SW480 (cell line): ENCODE measurements at regions not wholly inside any gene's neighbourhood (a gene's known extent, or its start where the extent isn't known, plus 50 kb on each side); places are given as distances from the start of the nearest gene placed in this dataset.
"Not testable (repeated sequence)": the region's sequence is repeated elsewhere in the genome, so short reads cannot be mapped to it uniquely, and the experiment has no call there.

Experiments
- DNase-seq: peaks from one replicate; pipeline ENCODE4 v3.0.0-alpha.2; 2016; ENCODE audit warnings: low spot score

DNA sequence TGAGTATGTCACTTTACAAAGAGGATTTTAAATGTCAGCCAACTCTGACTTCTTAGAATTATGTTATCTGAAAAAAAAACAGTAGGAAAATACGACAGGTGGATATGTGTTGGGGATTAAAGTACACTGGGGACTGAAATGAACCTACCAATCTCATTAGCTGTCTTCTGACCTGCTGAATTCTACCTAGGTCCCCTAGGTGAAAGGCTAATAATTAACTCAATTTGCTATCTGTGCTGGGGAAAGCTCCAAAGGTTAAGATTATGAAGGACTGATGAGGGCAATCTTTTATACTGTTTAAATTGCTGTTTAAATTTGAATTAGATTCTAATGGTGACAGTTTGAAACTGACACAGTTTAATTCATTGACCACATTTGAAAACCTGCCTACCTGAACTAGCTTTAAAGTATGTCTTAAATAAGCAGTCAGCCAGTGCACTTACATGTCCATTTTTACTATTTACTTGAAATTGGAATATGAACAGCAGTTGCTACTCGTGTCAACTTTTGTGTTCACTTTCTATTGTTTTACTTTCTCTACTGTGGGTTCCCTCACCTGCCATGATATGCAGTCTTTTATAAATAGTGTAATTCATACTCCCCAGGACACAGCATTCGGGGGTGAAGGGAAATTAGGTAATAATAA, 977.3 kb downstream of the C4orf33 start:
- no peak for DNase-seq

- no peak for DNase-seq
These were observed 978.1 kb downstream of the C4orf33 start for GRCh38 chr4:130074096-130074495.

DNA sequence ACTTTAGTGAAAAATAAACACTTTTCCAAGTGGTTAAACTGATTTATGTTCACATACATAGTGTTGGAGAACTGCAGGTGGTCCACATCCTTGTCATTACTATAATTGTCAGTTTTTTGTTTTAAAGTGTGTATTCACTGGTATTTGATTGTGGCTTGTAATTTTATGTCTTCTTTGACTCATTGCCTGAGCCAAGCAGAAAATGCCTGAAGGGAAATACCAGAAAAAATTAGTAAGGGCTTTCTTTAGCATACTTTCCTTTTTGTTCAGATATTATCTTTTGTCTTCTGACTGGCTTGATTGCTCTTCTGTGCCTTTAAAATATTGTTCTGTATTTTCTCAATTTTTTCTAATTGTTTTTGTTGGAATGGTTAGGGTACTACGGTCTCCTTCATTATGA, 981.3 kb downstream of the C4orf33 start:
- no peak for DNase-seq

- not testable (repeated sequence) for DNase-seq
These were observed 983.1 kb downstream of the C4orf33 start for GRCh38 chr4:130079027-130079426.

- no peak for DNase-seq
These were observed 985.0 kb downstream of the C4orf33 start for GRCh38 chr4:130080872-130081451.

DNA sequence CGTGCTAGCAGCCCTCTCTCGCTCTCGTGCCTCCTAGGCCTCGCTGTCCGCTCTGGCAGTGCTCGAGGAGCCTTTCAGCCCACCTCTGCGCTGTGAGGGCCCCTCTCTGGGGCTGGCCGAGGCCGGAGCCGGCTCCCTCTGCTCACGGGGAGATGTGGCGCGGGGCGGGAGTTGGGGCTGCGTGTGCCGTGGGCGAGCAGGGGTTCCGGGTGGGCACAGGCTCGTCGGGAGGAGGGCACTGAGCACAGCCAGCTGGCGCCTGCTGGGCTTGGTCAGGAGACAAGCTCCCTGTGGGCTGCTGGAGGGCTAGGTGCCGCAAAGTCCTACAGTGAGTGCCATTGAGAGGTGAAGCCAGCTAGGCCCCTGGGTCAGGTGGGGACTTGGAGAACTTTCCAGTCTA, 994.5 kb downstream of the C4orf33 start:
- DNase-seq: no peak

GRCh38 chr4:130092187-130093015, 996.4 kb downstream of the C4orf33 start:
- DNase-seq: no peak

DNA sequence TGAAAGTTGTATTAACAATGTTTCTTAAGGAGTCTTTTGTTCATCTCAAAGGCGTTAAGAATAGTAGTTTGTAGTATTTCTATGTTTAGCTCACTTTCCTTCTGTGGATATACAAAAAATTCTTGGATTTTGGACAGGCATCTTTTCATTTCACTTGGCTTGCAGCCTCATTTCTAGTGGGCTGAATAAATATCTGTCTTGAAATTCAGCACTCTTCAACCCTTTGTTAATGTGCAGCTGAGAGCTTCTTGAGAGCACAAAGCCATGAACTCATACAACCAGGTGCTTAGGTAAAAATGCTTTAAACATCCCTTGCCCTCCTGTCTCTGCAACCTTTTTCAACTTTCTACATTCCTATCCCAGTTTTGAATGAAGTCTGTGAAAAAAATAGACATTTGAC, 1003.2 kb downstream of the C4orf33 start:
- no peak for DNase-seq

- DNase-seq: no peak
These were observed 1014.2 kb downstream of the C4orf33 start for GRCh38 chr4:130110189-130110588.

DNA sequence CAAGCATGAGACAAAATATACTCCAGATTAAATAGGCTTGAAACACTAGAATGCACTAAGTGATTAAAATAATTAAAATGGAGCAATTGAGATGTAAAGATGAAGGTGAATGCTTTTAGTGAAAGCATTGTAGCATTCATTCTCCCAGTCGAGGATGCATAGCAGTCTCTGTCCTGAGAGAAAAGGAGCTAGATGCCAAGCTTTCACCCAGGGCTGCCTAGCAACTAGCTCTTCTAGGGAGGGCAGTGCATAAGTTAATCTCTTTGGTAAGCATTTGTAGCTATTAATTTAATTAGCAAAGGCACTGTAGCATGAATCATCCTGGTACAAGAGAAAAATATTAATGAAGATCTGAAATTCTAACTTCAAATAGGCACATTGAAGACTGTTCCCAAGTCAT, 1014.8 kb downstream of the C4orf33 start:
- no peak for DNase-seq

- DNase-seq: no peak
These were observed 1028.1 kb downstream of the C4orf33 start for GRCh38 chr4:130124066-130124465.

DNA sequence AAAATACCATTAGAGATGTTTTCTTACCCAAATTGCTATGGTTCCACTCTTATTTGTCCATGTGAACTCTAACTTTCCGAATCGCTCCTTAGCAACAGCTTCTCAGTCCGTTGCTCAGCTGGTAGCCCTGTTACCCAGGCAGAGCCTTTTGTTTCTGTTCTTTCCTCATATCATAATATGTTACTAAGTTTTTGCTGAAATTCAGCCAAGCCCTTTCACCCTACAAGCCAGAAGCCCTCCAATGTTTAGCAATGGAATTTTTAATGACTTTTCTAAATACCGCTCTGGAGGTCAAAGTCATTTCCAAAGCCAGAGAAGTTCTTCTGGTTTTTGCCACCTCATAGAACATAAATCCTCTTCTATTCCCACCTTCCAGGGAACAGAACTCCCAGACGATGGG, 1029.5 kb downstream of the C4orf33 start:
- no peak for DNase-seq

- no peak for DNase-seq
These were observed 1031.3 kb downstream of the C4orf33 start for GRCh38 chr4:130127297-130127696.

GRCh38 chr4:130131536-130131935, 1035.6 kb downstream of the C4orf33 start:
- DNase-seq: no peak

GRCh38 chr4:130141651-130142050, 1045.7 kb downstream of the C4orf33 start:
- no peak for DNase-seq

DNA sequence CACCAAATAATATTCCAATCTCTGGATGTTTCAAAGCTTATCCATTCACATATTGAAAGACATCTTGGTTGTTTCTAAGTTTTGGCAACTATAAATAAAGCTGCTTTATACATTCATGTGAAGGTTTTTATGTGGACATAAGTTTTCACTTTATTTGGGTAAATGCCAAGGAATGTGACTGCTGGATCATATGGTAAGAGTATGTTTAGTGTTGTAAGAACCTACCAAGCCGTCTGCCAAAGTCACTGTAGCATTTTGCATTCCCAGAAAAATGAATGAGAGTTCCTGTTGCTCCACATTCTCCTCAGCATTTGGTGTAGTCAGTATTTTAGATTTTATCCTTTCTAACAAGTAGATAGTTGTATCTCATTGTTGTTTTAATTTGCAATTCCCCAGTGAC, 1047.7 kb downstream of the C4orf33 start:
- DNase-seq: no peak

GRCh38 chr4:130146773-130147172, 1050.8 kb downstream of the C4orf33 start:
- no peak for DNase-seq

DNA sequence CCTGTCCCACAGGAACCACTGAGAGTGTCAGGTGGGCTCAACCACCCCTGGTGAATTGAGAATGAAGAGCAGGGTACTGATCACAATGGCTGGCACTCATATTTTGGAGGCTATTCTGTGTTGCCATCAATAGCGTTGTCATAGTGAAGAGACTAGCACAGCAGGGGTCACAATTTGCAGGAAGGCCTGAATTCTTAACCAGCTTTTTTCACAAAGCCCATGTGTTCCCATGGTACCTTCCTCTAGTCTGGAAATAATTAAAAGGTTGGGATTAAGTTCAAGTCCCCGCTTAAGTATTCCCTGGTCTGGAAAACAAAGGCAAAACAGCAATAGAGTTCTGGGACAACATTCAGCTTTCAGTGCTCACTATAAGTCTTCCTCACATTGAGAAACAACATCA, 1051.7 kb downstream of the C4orf33 start:
- DNase-seq: no peak

GRCh38 chr4:130154901-130155300, 1058.9 kb downstream of the C4orf33 start:
- no peak for DNase-seq

DNA sequence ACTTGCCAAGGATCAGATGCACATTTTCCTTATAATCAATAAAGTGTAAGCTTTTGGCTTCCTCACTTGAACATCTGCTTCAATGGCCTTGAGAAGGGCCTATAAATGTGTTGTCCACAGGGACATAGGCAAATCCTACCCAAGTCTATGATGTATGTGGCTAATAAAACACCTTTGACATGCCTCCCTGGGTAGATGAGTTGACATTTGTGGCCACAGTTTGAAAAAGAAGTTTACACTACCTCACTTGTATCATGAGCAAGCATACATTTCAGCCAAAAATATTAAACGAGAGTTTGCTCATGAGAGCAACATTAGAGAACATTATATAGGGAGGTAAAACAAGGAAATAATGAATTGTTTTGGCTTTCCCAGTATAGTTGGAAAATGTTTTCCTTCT, 1067.7 kb downstream of the C4orf33 start:
- DNase-seq: no peak

DNA sequence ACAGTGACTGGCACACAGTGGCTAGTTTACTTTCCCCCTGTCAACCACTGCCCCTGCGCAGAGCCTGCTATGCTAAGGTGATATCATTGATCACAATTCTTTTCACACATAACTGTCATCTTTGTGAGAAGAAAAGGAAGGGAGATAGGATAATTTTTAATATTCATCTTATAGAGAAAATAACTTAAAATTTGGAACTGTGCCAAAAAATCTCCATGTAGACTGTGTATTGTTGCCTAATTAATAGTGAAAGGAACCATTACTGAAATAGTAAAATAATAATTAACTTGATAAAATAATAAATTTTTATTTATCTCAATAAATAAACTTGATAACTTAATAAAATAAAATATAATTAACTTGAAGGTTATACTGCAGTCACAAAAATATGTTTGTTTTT, 1069.4 kb downstream of the C4orf33 start:
- no peak for DNase-seq

- DNase-seq: no peak
These were observed 1076.2 kb downstream of the C4orf33 start for GRCh38 chr4:130172156-130172555.

DNA sequence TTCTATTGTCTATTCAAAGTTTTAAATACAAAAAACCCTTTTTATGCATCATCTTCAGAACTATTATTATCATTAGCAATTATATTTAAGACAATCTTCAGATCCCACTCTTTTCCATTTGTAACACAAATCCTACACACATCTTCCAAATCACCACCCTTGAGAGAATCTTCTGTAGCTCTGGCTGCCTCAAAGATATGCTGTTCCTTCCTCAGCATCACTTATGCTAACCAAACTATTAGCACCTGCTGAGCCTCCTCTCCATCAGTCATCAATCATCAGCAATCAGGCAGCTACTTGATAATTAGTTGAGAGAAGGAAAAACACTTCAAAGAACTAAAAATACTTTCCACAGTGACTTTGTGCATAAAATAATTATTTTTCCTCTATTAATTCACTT, 1082.2 kb downstream of the C4orf33 start:
- DNase-seq: no peak
